Stimulated activated CD4-positive, alpha-beta T cell treated with anti-CD3 and anti-CD28 coated beads, Interleukin-2, amount 100 ng/mL, for 4 hours (primary cell): ENCODE measurements at regions not wholly inside any gene's neighbourhood (a gene's known extent, or its start where the extent isn't known, plus 50 kb on each side); places are given as distances from the start of the nearest gene placed in this dataset.
"Not testable (repeated sequence)": the region's sequence is repeated elsewhere in the genome, so short reads cannot be mapped to it uniquely, and the experiment has no call there.

ENCODE experiments used
- DNase-seq: peaks from one replicate; pipeline ENCODE4 v3.0.0-alpha.2; 2020; ENCODE audit warnings: low read depth

DNA sequence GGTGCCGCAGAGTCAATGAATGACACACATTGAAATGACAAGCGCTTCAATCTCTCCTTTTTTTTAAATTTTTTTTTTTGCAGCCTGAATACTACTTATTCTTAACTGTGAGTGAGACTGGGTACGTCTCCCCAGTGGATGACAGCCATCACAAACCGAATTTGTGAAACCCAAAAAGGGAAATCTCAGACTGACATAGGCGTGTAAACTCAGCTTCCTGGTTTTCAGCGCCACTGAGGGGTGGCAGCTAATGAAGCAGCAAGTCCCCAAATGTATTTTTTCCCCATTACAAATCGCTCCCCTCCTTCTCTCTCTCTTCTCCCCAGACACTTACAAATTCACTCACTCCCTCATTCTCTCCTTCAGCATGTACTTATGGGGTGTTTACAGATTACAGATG, 196.0 kb downstream of the MAF start:
- no peak for DNase-seq

DNA sequence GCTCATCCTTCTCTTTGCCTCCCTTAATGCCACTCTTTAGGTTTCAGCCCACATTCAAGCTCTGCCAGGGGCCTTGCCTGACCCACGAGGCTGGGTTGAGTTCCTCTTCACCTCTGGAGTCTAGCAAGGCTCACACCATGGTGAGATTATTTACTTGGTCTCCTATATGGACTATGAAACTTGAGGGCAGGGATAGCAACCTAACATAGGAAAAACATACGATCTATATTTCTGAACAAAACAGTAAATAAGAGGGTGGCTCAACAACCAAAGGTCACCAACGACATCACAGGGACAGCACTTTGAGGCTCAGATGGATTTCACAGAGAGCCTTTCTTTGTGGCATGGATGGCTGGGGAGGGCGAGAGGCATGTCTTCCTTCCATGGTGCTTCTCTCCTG, 197.0 kb downstream of the MAF start:
- DNase-seq = no peak

DNA sequence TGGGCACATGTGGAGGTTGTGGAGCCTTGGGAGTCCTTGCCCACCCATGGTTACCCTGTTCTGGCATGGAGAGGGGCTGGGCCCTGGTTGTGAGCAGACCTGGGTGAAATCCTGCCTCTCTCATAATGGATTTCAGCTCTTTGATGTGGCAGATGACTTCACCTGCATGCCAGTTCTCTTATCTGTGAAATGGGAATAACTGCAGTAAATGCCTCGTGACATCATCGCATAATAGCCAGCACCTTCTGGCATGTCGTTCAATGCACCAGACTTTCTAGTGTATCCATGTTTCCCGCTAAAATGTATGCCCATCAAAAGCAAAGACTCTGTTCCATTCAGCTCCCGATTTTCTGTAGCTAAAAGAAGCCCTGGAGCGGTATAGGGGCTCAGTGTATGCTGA, 197.6 kb downstream of the MAF start:
- no peak for DNase-seq

DNA sequence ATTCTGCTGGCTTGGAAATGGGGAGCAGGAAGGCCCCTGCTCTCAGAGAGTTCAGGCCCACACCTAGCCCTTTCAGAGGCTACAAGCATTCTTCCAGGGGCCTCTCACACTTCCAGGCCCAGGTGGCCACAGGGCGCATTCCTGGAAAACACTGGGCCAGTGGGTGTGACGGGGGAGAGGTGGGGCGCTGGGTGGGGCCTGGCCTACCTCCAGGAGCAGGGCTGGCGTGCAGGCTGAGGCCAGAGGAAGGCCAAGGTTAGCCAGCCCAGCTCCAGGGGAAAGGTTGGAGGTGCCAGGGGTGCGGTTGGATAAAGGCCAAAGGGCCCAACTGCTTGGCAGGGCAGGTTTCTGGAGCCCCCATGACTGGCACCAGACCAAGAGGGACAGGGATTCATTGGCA, 198.2 kb downstream of the MAF start:
- no peak for DNase-seq

DNA sequence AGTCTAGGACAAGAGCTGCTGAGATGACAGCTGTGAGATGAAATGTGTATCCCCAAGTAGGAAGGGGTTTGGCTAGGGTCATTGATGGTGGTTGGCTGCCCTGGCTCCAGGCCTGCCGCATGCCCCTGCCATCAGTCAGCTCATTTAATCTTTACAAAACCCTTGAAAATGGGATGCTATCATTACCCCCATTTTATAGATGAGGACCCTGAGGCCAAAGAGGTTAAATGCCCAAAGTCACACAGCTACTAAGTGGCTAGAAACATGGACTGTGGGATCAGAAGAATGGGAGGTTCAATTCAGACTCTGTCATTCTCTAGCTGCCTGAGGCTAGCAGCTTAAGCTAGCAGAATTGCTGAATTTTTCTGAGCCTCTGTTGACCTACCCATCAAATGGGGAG, 198.8 kb downstream of the MAF start:
- no peak for DNase-seq

DNA sequence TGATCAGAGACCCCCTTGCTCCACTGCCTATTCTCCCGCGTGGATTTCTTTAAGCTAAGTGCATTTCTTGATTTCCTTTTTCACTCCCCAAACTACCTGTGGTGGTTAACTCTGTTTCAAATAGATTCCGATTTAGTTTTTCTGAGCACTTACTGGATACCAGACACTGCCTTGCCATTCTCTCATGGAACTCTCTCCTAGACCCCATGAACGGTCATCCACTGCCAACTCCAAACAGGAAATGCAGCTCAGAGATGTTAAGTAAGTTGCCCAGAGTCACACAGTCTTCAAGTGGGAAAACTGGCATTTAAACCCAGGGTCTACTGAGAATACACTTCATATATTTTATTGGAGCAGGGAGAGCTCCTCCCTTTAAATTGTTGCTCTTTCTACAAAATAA, 199.4 kb downstream of the MAF start:
- no peak for DNase-seq

DNA sequence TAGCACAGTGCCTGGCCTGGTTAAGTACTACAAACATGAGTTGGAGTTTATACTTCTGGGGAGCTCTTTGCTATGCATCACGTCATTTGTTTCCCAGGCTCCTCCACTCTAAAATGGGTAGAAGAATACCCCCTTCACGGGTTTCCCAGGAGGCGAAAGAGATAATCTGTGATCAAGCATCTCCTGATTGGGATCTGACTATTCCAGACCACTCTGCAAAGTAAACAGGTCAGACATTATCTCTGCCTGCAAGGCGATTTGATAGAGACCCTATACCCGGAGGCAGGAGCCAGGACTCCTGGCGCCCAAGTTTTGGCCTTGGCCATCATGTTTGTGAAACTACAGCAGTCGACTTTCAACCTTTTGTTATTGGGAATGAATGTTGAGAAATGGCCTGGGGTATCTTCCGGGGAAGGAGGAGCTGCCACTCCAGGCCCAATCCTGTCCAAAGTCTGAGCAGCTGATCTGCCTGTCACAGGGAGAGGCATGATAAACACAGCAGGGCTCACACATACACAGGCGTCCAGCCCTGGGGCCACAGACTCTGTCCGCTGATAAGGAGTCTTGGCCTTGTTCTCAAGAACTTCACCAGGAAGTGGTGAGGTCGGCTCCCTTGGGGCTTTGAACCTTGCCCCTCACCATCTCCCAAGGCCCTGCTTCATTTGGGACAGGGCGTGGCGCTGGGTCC, 199.9 kb downstream of the MAF start:
- DNase-seq = no peak

DNA sequence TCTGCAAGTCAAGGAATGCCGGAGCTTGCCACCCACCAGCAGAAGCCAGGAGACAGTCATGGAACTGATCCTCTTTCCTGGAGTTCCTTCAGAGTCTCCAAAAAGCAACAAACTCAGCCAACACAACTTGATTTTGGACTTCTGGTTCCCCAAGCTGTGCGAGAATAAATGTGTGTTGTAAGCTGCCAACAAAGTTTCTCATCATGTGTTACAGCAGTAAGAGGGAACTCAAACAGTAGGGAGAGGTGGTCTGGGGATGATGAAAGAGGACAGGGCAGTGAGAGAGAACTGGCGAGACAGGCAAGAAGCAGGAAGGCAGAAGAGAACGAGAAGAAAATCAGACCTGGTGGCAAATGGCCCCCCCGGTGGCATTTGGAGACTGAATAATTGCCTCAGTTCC, 204.9 kb downstream of the MAF start:
- no peak for DNase-seq

DNA sequence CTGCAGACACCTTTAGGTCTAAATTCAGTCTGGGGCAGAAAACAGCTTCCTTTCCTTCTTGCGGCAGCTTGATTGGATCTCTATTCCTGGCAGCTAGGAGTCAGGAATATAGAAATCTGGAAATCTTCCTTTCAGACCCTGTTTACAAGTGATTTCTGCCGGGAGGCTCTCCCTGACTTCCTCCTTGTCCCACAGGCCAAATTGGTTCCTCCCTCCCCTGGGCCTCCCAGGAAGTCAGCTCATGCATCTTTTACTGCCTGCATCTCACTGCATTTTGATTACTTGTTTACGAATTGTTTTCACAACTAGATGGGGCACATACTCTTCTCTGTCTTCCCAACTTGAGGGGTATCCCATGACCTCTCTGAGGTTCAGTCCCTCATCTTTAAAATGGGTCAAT, 206.3 kb downstream of the MAF start:
- DNase-seq = no peak

DNA sequence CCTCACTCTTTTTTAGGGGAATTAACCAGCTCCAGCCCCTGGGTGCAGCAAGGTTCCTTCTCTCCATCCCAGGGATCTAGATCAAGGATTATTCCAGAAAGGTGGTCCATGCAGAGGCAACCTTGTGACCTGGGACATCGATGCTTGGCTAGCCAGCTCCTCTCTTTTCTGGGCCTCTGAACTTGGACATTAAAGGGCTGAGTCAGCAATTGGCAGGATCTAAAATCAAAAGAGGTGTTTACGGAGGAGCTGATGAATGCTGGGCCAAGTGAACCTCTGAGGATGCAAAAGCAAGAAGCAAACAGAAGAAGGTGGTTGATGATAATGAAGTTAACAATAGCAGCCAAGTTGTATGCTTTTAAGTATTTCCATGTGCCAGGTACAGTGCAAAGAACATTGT, 207.0 kb downstream of the MAF start:
- no peak for DNase-seq

DNA sequence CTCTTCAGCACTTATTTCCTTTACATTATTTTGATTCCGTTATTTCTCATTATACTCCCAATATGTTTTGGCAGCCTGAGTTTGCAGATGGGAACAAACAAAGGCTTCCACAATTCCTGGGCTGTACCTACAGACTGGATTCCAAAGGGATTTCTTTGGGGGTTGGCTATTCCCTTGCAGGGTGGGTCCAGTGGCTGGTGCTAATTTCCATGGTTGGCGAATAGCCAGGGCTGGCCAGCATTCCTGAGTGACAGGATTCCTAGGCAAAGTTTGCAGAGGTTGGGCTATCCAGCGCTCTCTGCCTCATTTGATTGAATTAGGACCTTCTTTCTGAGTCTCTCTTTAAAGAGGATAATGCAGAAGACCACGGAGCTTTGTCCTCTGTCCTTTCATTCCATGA, 207.4 kb downstream of the MAF start:
- DNase-seq = no peak

DNA sequence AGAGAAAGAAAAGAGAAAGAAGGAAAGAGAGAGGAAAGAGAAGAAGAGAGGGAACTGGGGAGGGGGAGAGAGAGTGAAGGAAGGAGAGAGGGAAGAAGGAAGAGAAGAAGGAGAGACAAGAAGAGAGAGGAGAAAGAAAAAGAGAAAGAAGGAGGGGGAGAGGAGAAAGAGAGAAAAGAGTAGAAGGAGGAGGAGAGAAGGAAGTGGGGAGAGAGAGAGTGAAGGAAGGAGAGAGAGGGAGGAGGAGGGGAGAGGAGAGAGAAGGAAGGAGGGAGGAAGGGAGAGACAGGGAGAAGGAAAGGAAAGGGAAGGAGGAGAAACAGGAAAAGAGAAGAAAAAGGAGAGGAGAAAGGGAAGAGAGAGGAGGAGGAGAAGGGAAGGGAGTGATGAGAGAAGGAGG, 208.5 kb downstream of the MAF start:
- DNase-seq = no peak

DNA sequence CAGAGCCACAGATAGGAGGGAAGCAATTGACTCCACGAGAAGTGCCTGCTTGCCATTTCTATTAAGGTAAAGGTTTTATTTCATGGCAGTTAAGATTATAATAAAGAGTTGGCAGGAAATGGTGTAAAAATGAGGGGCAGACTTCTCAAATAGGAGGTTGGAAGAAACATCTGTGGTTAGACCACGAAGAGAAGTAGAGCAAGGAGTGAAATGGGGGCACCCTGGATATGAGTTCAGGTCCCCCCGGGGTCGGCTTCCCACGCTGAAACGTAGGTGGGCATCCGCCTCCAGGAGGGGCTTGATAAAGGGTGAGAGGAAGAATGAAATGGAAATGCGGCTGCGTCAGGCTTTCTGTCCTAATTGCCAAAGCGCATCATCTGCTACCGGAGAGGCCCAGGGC, 209.1 kb downstream of the MAF start:
- DNase-seq = no peak

DNA sequence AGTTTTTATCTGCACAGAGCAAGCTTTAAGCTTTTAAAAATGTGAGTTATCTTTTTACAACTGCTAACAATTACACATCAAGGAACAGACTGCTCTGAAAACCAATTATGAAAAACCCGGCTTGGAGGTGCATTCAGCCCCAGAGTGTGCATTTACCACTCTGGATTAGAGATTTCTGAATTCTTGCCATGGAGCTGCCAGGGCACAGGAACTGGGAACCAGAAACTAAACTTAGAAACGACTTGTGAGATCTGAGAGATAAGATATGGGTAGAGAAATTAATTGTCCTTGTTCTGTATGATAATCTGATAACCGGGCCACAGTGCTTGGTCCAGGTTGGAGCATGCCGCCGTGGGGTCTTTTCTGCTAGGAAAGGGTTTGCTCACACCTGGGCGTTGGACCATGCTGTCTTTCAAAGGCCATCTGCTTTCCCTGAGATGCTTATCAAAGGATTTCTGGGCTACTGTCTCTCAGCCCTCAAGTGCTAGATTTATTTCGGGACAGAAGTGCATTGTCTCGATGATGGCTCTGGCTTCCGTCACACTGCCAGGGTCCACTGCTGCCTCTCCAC, 210.0 kb downstream of the MAF start:
- no peak for DNase-seq

DNA sequence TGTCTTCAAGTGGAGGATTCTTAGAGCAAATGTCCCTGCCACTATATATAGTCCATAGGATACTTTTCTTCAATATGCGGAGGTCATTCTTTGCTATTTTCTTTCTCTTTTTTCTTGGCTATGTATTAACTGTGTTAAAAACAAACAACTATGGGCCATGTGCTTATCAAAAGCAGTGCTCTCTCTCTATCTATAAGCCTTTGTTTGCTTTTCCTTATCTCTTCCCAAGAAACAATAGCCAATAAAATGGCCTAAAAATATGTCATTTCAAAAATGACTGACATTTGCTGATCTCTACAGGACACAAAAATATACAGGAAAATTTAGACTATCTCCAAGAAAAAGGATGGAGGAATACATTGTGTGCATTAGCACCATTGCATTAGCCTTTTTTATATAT, 212.1 kb downstream of the MAF start:
- DNase-seq = no peak

DNA sequence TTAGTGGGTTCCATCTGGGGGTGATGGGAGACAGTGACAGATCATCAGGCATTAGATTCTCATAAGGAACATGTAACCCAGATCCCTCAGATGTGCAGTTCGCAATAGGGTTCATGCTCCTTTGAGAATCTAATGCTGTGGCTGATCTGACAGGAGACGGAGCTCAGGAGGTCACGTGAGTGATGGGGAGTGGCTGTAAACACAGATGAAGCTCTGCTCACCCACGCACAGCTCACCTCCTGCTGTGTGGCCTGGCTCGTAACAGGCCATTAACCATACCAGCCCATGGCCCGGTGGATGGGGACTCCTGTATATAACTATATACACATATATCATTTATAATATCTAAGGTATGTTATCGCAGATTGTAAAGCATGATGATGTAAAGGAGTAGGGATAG, 214.2 kb downstream of the MAF start:
- no peak for DNase-seq

DNA sequence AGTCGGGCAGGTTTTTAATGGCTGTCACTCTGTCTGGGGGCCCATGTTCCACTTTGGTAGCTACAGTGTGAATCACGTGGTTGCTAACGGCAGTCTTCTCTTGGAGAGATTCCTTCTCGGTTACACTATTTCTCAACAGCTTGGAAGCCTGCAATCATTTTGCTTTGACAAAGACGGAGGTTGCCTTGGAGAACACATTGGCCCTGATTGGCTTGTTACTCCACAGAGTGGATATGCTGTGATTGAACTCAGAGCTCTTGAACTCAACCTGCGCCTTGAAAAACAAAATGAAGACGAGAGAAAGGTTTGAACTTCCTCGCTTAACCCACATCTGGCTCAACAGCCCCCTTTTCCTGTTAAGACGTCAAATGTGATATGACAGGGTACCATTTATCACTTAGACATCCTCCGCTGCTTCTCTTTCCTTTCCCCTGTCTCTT, 218.9 kb downstream of the MAF start:
- no peak for DNase-seq

DNA sequence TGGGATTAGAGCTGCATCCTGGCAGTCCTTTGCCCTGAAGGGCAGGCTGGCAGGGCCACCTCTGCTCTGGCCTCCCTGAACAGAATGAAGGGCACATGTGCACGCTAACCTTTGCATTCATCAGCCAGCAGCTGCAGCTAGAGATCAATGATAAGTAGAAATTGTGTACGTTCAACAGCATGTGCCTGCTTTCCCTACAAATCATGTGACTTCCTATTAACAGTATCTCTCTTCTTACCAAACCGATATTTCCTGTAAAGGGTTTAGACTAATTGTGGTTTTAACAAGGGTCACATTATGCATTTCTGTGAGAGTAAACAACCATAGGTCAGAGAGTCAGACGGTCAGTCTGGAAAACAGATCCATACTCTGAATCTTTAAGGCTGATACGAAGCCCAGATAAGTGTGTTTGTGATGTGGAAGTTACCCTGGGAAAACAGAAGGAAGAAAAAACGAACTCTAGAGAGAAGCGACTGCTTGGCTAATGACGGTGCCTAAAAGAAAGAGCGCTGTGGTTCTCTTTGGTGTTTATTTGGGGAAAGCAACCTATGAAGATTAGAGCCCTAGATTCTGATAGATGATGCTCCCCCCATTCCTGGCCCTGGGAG, 219.4 kb downstream of the MAF start:
- DNase-seq = peak; percentile 13

DNA sequence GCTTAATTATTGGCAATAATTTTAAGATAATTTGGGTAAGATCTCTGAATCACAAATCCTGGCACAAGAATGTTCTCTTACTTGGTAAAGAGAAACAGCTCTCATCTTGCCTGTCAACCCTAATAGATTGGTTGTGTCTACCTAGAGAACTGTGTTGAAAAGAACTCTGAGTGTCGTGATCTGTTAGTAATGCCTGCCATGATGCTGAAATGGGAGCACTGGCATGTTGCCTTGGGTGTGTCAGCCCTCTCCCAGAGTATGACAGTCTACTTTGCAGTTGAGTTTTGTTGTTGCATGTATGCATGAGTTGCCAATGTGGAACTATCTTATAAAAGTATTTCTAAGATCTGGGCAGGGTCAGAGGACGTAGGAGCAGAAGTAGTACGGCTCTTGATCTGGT, 221.4 kb downstream of the MAF start:
- DNase-seq = no peak

DNA sequence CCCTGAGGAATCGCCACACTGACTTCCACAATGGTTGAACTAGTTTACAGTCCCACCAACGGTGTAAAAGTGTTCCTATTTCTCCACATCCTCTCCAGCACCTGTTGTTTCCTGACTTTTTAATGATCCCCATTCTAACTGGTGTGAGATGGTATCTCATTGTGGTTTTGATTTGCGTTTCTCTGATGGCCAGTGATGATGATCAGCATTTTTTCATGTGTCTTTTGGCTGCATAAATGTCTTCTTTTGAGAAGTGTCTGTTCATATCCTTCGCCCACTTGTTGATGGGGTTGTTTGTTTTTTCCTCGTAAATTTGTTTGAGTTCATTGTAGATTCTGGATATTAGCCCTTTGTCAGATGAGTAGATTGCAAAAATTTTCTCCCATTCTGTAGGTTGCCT, 223.5 kb downstream of the MAF start:
- DNase-seq = not testable (repeated sequence)

DNA sequence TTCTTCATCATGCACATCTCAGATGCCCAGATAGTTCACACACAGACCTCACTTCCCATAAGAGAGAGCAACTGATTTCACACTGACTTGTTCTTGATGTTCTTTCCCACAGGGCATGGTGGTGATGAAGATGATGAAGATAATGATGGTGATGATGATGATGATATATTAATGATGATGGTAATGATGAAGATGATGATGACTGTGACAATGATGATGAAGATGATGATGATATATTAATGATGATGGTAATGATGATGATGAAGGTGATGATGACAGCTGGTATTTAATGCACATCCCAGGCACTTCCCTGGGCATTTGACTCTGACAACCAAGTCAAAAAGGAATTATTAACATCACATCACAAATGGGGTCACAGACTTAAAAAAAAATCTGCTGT, 225.2 kb downstream of the MAF start:
- no peak for DNase-seq

DNA sequence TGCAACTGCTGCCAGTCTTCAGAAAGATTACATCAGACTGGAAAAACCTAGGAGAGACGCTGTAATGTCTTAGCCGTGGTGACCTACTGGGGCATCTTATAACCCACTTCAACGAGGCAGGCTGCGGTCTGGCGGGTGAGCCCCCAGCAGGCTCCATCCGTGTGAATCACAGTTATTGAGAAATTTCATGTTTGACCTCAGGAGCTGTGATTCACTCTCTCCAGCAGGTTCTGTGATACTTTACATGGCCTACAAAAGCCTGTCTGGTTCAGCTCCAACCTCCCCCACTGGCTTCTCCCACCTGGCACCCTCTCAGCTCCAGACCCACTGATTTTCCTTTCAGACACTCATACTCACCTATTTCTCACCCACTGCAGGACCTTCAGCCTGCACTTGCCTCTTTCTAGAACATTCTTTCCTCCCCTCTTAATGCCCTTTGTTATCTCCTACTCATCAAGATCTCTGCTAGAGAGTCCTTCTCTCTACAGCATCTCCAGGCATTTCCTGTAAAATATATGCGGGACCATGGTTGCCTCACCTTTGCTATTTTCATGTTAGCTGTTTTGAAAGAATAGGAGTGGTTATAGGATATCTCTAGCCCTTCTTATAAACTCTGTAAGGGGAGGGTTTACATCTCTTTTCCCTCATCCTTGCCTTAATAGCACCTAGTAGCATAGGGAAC, 227.9 kb downstream of the MAF start:
- DNase-seq = peak; percentile 11

DNA sequence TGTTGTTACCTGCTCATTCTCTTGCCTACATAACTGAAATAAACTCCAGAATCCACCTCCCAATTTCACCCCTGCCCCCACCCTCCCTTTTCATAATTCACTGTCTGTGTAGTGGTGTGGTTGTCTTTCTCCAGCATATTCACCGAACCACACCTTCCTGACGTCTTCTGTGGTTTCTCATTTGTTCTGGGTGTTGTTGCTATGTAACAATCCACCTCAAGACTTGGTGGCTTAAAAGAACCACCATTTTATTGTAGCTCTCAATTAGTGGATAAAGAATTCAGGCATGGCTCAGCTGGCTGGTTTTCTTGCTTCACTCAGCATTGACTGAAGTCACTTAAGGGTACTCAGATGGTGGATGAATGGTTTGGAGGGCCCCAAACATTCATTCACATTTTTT, 229.8 kb downstream of the MAF start:
- no peak for DNase-seq
